Endothelial cell of umbilical vein (primary cell): ENCODE measurements at regions not wholly inside any gene's neighbourhood (a gene's known extent, or its start where the extent isn't known, plus 50 kb on each side); places are given as distances from the start of the nearest gene placed in this dataset.

Experiments
- BruUV-seq: library from RNA; stranded (reverse); fragments of 400-500 nt; replicated peaks from 2 replicates; lab custom pipeline; 2021; lab: Mats Ljungman, UMichigan
- CTCF ChIA-PET: fragments of 300-600, 350-600 bp; sonication (Branson Sonifier 250); formaldehyde crosslinking; loops from one replicate; lab custom pipeline; 2021; ENCODE audit warnings: antibody characterized with exemption, inconsistent platforms; lab: Charles Lee
- POLR2A ChIA-PET: fragments of 300-600, 350-600 bp; sonication (Branson Sonifier 250); formaldehyde crosslinking; loops from one replicate; lab custom pipeline; 2021; ENCODE audit warnings: antibody characterized with exemption, inconsistent platforms; lab: Charles Lee
- DNase-seq: peaks from one replicate; pipeline ENCODE4 v3.0.0-alpha.2; 2011; ENCODE audit warnings: low read depth, low spot score
- FAIRE-seq: peaks from 2 replicates; lab custom pipeline; 2011; peaks lifted over from hg19 to GRCh38; lab: Jason Lieb, UNC
- H2AFZ ChIP-seq: 2 replicates; pipeline ENCODE4 v1.6.0; 2012; ENCODE audit warnings: low read depth, low read length, control low read depth, inconsistent platforms
- H3K27ac ChIP-seq: 2 replicates; pipeline ENCODE4 v1.5.1; 2011; ENCODE audit warnings: low read depth, mild to moderate bottlenecking, control low read depth, low read length, moderate library complexity; ENCODE audit not compliant: insufficient read depth
- H3K27me3 ChIP-seq, 2 experiments: 2 replicates each; pipeline versions ENCODE4 v1.6.0 to v1.6.1; 2011; ENCODE audit warnings: low read length in 2 of 2, mixed read lengths in 1 of 2; ENCODE audit not compliant: control insufficient read depth in 2 of 2, insufficient read depth in 2 of 2
- H3K36me3 ChIP-seq, 2 experiments: 2 replicates in 1 of 2; 3 replicates in 1 of 2; pipeline ENCODE4 v1.5.1; 2011; ENCODE audit warnings: low read length in 2 of 2, mild to moderate bottlenecking in 1 of 2, moderate library complexity in 1 of 2; ENCODE audit not compliant: control insufficient read depth in 2 of 2, insufficient read depth in 2 of 2; ENCODE audit errors: extremely low read depth in 1 of 2
- H3K4me1 ChIP-seq: 3 replicates; pipeline ENCODE4 v1.5.1; 2011; ENCODE audit warnings: mild to moderate bottlenecking, low read length; ENCODE audit not compliant: control insufficient read depth, insufficient read depth; ENCODE audit errors: extremely low read depth
- H3K4me2 ChIP-seq: 2 replicates; pipeline ENCODE4 v1.6.1; 2011; ENCODE audit warnings: low read length, control low read depth, mixed read lengths; ENCODE audit not compliant: insufficient read depth
- H3K4me3 ChIP-seq, 3 experiments: fragments of 200-600 bp in 1 of 3; sonication (generic), shearing (Covaris generic) in 1 of 3; replicated peaks in 1 of 3; 2 replicates each; pipeline ENCODE4 v1.5.1; 2011 to 2016; ENCODE audit warnings: control low read depth in 3 of 3, low read length in 3 of 3, mild to moderate bottlenecking in 2 of 3, inconsistent platforms in 1 of 3, low read depth in 1 of 3, moderate library complexity in 1 of 3; ENCODE audit not compliant: insufficient read depth in 1 of 3
- H3K79me2 ChIP-seq: 2 replicates; pipeline ENCODE4 v1.6.0; 2012; ENCODE audit warnings: low read length, inconsistent platforms; ENCODE audit not compliant: control insufficient read depth, insufficient read depth
- H3K9ac ChIP-seq: replicated peaks from 2 replicates; pipeline ENCODE3; 2011; ENCODE audit warnings: low read length, control low read depth; ENCODE audit not compliant: insufficient read depth; ENCODE audit errors: extremely low read depth
- H3K9me1 ChIP-seq: replicated peaks from 3 replicates; pipeline ENCODE4 v1.6.0; 2011; ENCODE audit warnings: mild to moderate bottlenecking, low read length; ENCODE audit not compliant: control insufficient read depth, insufficient read depth; ENCODE audit errors: extremely low read depth
- H3K9me3 ChIP-seq: replicated peaks from 2 replicates; pipeline ENCODE4 v1.5.1; 2012; ENCODE audit warnings: low read length, inconsistent platforms; ENCODE audit not compliant: control insufficient read depth, insufficient read depth
- H4K20me1 ChIP-seq: replicated peaks from 2 replicates; pipeline ENCODE3; 2011; ENCODE audit warnings: mild to moderate bottlenecking, low read length; ENCODE audit not compliant: control insufficient read depth, insufficient read depth; ENCODE audit errors: extremely low read depth
- EZH2 ChIP-seq: IDR thresholded peaks from 2 replicates; pipeline ENCODE4 v1.6.1; 2012; ENCODE audit warnings: borderline replicate concordance, low read depth, mild to moderate bottlenecking, moderate library complexity, low read length, inconsistent platforms; ENCODE audit not compliant: severe bottlenecking
- FOS ChIP-seq: IDR thresholded peaks from 2 replicates; pipeline ENCODE4 v1.6.1; 2011; ENCODE audit warnings: mild to moderate bottlenecking, low read length, moderate library complexity, borderline replicate concordance; ENCODE audit not compliant: insufficient read depth
- GATA2 ChIP-seq: IDR thresholded peaks from 2 replicates; pipeline ENCODE4 v1.7.0; 2011; ENCODE audit warnings: low read depth, mild to moderate bottlenecking, moderate library complexity, mixed read lengths, low read length; ENCODE audit not compliant: insufficient read length, insufficient read depth
- JUN ChIP-seq: IDR thresholded peaks from 2 replicates; pipeline ENCODE4 v1.6.1; 2011; ENCODE audit warnings: borderline replicate concordance, low read depth; ENCODE audit not compliant: insufficient read length, insufficient read depth
- MAX ChIP-seq: IDR thresholded peaks from 2 replicates; pipeline ENCODE4 v1.6.1; 2011; ENCODE audit not compliant: insufficient read depth, insufficient read length
- MYC ChIP-seq: IDR thresholded peaks from one replicate; pipeline ENCODE4 v1.6.1; 2011; ENCODE audit warnings: mild to moderate bottlenecking, low read depth, low read length
- POLR2A ChIP-seq: IDR thresholded peaks from 2 replicates; pipeline ENCODE4 v1.6.1; 2012; ENCODE audit warnings: low read depth, mild to moderate bottlenecking, control low read depth, low read length
- POLR2AphosphoS5 ChIP-seq: IDR thresholded peaks from 2 replicates; pipeline ENCODE4 v1.6.1; 2012; ENCODE audit warnings: low read depth, mild to moderate bottlenecking, control low read depth, low read length, moderate library complexity; ENCODE audit not compliant: insufficient read depth
- dilution Hi-C: fragments of 300-500 bp; cut with MboI; formaldehyde crosslinking; loops from one replicate; pipeline ENCODE4 v1.15.0; 2019; ENCODE audit warnings: low sequenced_read_pairs; ENCODE audit not compliant: extremely low pct_ligation_motif_present
- intact Hi-C: fragments of 100-400 bp; cut with micrococcal nuclease; formaldehyde crosslinking; loops from one replicate; pipeline ENCODE4 v1.10.0; 2022
- TF ChIP-seq, protein P1 (sequence below), 2 donors: IDR thresholded peaks; 1 replicate in 1 of 2; 2 replicates in 1 of 2; pipeline ENCODE4 v1.5.1; 2011; ENCODE audit warnings: low read length in 2 of 2, mild to moderate bottlenecking in 2 of 2, moderate library complexity in 2 of 2, control low read depth in 1 of 2, inconsistent platforms in 1 of 2, low read depth in 1 of 2; ENCODE audit not compliant: insufficient read depth in 1 of 2; ENCODE audit errors: extremely low read depth in 1 of 2

- Histone ChIP-seq H3K4me1 (no peaks in the 10 kb centered on the region), H3K27ac (no peak overlapping the region), H3K9me3 (peaks cover 1% of the 10 kb centered on the region), H4K20me1 (no peaks in the 10 kb centered on the region), H2AFZ (no peak overlapping the region), H3K36me3 (no peaks in the 10 kb centered on the region), H3K4me3 (no peak overlapping the region), H3K79me2 (no peaks in the 10 kb centered on the region), H3K9me1 (no peaks in the 10 kb centered on the region), H3K4me2 (no peak overlapping the region), H3K9ac (no peak overlapping the region), H3K27me3 (no peaks in the 10 kb centered on the region)
- no TSS peak for BruUV-seq
- intact Hi-C loops (no loop called here), dilution Hi-C loops (no loop called here)
- TF ChIP-seq GATA2 (no peak), FOS (no peak), MYC (no peak), POLR2A (no peak), JUN (no peak), POLR2AphosphoS5 (no peak), EZH2 (no peak), MAX (no peak)
- TF ChIP-seq, protein P1, sequence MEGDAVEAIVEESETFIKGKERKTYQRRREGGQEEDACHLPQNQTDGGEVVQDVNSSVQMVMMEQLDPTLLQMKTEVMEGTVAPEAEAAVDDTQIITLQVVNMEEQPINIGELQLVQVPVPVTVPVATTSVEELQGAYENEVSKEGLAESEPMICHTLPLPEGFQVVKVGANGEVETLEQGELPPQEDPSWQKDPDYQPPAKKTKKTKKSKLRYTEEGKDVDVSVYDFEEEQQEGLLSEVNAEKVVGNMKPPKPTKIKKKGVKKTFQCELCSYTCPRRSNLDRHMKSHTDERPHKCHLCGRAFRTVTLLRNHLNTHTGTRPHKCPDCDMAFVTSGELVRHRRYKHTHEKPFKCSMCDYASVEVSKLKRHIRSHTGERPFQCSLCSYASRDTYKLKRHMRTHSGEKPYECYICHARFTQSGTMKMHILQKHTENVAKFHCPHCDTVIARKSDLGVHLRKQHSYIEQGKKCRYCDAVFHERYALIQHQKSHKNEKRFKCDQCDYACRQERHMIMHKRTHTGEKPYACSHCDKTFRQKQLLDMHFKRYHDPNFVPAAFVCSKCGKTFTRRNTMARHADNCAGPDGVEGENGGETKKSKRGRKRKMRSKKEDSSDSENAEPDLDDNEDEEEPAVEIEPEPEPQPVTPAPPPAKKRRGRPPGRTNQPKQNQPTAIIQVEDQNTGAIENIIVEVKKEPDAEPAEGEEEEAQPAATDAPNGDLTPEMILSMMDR (IDR thresholded peaks at IDR 0.05; ENCODE audit: extremely low read depth in 1 of 2, insufficient read depth in 1 of 2, low read depth in 1 of 2, low read length in 2 of 2): no peak
- no peak for DNase-seq
- POLR2A ChIA-PET: no interaction called here
- FAIRE-seq: no peak
- CTCF ChIA-PET: no interaction called here
Observed at GRCh38 chr11:37298173-37298572, 700.1 kb upstream of the RAG2 start.
